ENCODE measurements at regions not wholly inside any gene's neighbourhood (a gene's known extent, or its start where the extent isn't known, plus 50 kb on each side); places are given as distances from the start of the nearest gene placed in this dataset.

- no peak overlapping the region for H3K27ac ChIP-seq
- ChIA-PET CTCF (interaction anchor here (0.5 to 0.7 kb wide), 5 partner anchors 227 to 1758 kb away, joined by 3 to 7 read pairs (median 4); no protein-coding TSS in a partner anchor), POLR2A (ENCODE audit: low non-redundant PET) (no interaction called here)
- TF ChIP-seq CTCF (conservative IDR thresholded peaks at IDR 0.05; ENCODE audit: low read depth) = no peak
- no peak for DNase-seq (ENCODE audit: low spot score)
Measured at GRCh38 chr10:121187391-121187790, 336.2 kb downstream of the WDR11 start.

- POLR2A ChIA-PET (ENCODE audit: low non-redundant PET) = no interaction called here
- TF ChIP-seq CTCF (conservative IDR thresholded peaks at IDR 0.05; ENCODE audit: low read depth) = no peak
- CTCF ChIA-PET = interaction anchor here (0.5 to 0.7 kb wide), 3 partner anchors 226 to 671 kb away, joined by 3 to 7 read pairs (median 4); no protein-coding TSS in a partner anchor
- DNase-seq (ENCODE audit: low spot score) = no peak
- H3K27ac ChIP-seq = no peak overlapping the region
Measured at GRCh38 chr10:121188005-121188404, 336.8 kb downstream of the WDR11 start.

- no peak overlapping the region for H3K27ac ChIP-seq
- ChIA-PET CTCF (no interaction called here), POLR2A (ENCODE audit: low non-redundant PET) (no interaction called here)
- no peak for TF ChIP-seq CTCF (conservative IDR thresholded peaks at IDR 0.05; ENCODE audit: low read depth)
- no peak for DNase-seq (ENCODE audit: low spot score)
Measured at GRCh38 chr10:121189066-121189465, 337.9 kb downstream of the WDR11 start.

GRCh38 chr10:121194696-121195523 is 343.7 kb downstream of the WDR11 start:
- ChIA-PET CTCF (no interaction called here), POLR2A (ENCODE audit: low non-redundant PET) (no interaction called here)
- TF ChIP-seq CTCF (conservative IDR thresholded peaks at IDR 0.05; ENCODE audit: low read depth) = no peak
- no peak for DNase-seq (ENCODE audit: low spot score)
- H3K27ac ChIP-seq = no peak overlapping the region

- no peak for TF ChIP-seq CTCF (conservative IDR thresholded peaks at IDR 0.05; ENCODE audit: low read depth)
- no peak for DNase-seq (ENCODE audit: low spot score)
- ChIA-PET CTCF (no interaction called here), POLR2A (ENCODE audit: low non-redundant PET) (no interaction called here)
- H3K27ac ChIP-seq = no peak overlapping the region
Measured at GRCh38 chr10:121195524-121195910, 344.4 kb downstream of the WDR11 start.

GRCh38 chr10:121199081-121199480 is 347.9 kb downstream of the WDR11 start:
- no peak for DNase-seq (ENCODE audit: low spot score)
- POLR2A ChIA-PET (ENCODE audit: low non-redundant PET) = no interaction called here
- CTCF ChIA-PET = no interaction called here
- H3K27ac ChIP-seq = no peak overlapping the region
- TF ChIP-seq CTCF (conservative IDR thresholded peaks at IDR 0.05; ENCODE audit: low read depth) = no peak
